CD4-positive, alpha-beta T cell (primary cell): ENCODE measurements at regions not wholly inside any gene's neighbourhood (a gene's known extent, or its start where the extent isn't known, plus 50 kb on each side); places are given as distances from the start of the nearest gene placed in this dataset.

Experiments
- ATAC-seq: fragments of 200-7000 bp; cut with Tn5 transposase; one replicate; pipeline ENCODE4 v1.10.0; 2022; ENCODE audit warnings: mild to moderate bottlenecking; ENCODE audit not compliant: poor library complexity
- CTCF ChIA-PET: fragments of 350-600 bp; sonication (Branson Sonifier 250); formaldehyde crosslinking; loops from one replicate; lab custom pipeline; 2021; ENCODE audit warnings: antibody characterized with exemption, inconsistent platforms; lab: Charles Lee
- POLR2A ChIA-PET: fragments of 350-600 bp; sonication (Branson Sonifier 250); formaldehyde crosslinking; loops from one replicate; lab custom pipeline; 2021; ENCODE audit warnings: antibody characterized with exemption, inconsistent platforms; lab: Charles Lee
- DNase-seq, 14 experiments: peaks; one replicate each; pipeline ENCODE4 v3.0.0-alpha.2; 2013 to 2020; ENCODE audit warnings: mixed read lengths in 2 of 14
- H3K27ac ChIP-seq, 2 donors: one replicate each; pipeline versions ENCODE4 v1.5.1 to v1.7.0; 2013; ENCODE audit warnings: low read length in 2 of 2, low read depth in 1 of 2, mild to moderate bottlenecking in 1 of 2
- H3K27me3 ChIP-seq, 2 experiments: 1 replicate in 1 of 2; 2 replicates in 1 of 2; pipeline versions ENCODE4 v1.6.1 to v1.7.0; 2013; ENCODE audit warnings: low read length in 2 of 2, control low read depth in 1 of 2, mild to moderate bottlenecking in 1 of 2, moderate library complexity in 1 of 2; ENCODE audit not compliant: insufficient read depth in 2 of 2, control insufficient read depth in 1 of 2
- H3K36me3 ChIP-seq: one replicate; pipeline ENCODE4 v1.6.1; 2013; ENCODE audit warnings: low read length, control low read depth; ENCODE audit not compliant: insufficient read depth
- H3K4me1 ChIP-seq: one replicate; pipeline ENCODE4 v1.6.1; 2013; ENCODE audit warnings: low read length, control low read depth; ENCODE audit not compliant: insufficient read depth
- H3K4me3 ChIP-seq: one replicate; pipeline ENCODE4 v1.5.1; 2013; ENCODE audit warnings: mild to moderate bottlenecking, low read length, moderate library complexity
- H3K9me3 ChIP-seq, 2 experiments: 1 replicate in 1 of 2; 2 replicates in 1 of 2; pipeline versions ENCODE4 v1.6.1 to v1.7.0; 2013; ENCODE audit warnings: low read length in 2 of 2, mild to moderate bottlenecking in 2 of 2, control low read depth in 1 of 2, moderate library complexity in 1 of 2; ENCODE audit not compliant: control insufficient read depth in 1 of 2, insufficient read depth in 1 of 2
- H3K27ac Mint-ChIP-seq: one replicate; pipeline ENCODE4 v1.8.0; 2020; ENCODE audit warnings: mixed read lengths
- H3K27me3 Mint-ChIP-seq: one replicate; pipeline ENCODE4 v1.8.0; 2021; ENCODE audit warnings: mixed read lengths
- H3K36me3 Mint-ChIP-seq: one replicate; pipeline ENCODE4 v1.8.0; 2021; ENCODE audit warnings: low read depth, mixed read lengths
- H3K4me1 Mint-ChIP-seq: one replicate; pipeline ENCODE4 v1.8.0; 2021; ENCODE audit warnings: low read depth, mixed read lengths
- H3K4me3 Mint-ChIP-seq: one replicate; pipeline ENCODE4 v1.8.0; 2020; ENCODE audit warnings: mild to moderate bottlenecking, mixed read lengths
- H3K9me3 Mint-ChIP-seq: one replicate; pipeline ENCODE4 v1.8.0; 2020; ENCODE audit warnings: mixed read lengths
- intact Hi-C, 2 experiments: fragments of 100-400 bp; cut with DNase I in 1 of 2; cut with micrococcal nuclease in 1 of 2; formaldehyde crosslinking; loops; one replicate each; pipeline versions ENCODE4 v1.15.1 to v1.9.0; 2023 to 2025; cut with DNase I, micrococcal nuclease
- TF ChIP-seq, protein P1 (sequence below): fragments of 200-600 bp; IDR thresholded peaks from one replicate; pipeline ENCODE4 v1.8.0; 2022; ENCODE audit warnings: antibody characterized with exemption, mild to moderate bottlenecking

DNA sequence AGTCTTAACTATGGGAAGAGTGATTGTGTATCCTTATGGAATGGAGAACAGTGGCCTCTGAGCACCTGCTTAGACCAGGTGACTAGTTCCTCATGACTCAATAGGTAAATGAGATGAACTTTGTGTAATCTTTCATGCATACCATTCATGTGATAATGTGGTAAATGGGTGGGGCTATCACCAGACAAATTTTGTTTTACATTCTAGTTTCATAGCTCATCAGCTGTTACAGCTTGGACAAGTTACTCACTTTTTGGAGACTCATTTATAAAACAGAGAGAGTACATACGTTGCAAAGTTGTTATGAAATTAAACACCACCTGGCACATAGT lies 103.7 kb upstream of the TGFBR2 start:
- Mint-ChIP-seq H3K4me1 (peaks cover 22% of the 10 kb centered on the region), H3K36me3 (no peaks in the 10 kb centered on the region), H3K4me3 (no peak overlapping the region), H3K27me3 (no peaks in the 10 kb centered on the region), H3K9me3 (peaks cover 4% of the 10 kb centered on the region), H3K27ac (no peak overlapping the region)
- Histone ChIP-seq H3K9me3 (no peaks in the 10 kb centered on the region), H3K27me3 (no peaks in the 10 kb centered on the region), H3K36me3 (no peaks in the 10 kb centered on the region), H3K27ac (no peak overlapping the region), H3K4me1 (no peaks in the 10 kb centered on the region), H3K4me3 (no peak overlapping the region)
- DNase-seq (no peak), ATAC-seq (no peak)
- ChIA-PET CTCF (no interaction called here), POLR2A (interaction anchor here (2.2 kb wide), 1 partner anchor 28 kb away, joined by 6 read pairs; no protein-coding TSS in a partner anchor)
- TF ChIP-seq, protein P1, sequence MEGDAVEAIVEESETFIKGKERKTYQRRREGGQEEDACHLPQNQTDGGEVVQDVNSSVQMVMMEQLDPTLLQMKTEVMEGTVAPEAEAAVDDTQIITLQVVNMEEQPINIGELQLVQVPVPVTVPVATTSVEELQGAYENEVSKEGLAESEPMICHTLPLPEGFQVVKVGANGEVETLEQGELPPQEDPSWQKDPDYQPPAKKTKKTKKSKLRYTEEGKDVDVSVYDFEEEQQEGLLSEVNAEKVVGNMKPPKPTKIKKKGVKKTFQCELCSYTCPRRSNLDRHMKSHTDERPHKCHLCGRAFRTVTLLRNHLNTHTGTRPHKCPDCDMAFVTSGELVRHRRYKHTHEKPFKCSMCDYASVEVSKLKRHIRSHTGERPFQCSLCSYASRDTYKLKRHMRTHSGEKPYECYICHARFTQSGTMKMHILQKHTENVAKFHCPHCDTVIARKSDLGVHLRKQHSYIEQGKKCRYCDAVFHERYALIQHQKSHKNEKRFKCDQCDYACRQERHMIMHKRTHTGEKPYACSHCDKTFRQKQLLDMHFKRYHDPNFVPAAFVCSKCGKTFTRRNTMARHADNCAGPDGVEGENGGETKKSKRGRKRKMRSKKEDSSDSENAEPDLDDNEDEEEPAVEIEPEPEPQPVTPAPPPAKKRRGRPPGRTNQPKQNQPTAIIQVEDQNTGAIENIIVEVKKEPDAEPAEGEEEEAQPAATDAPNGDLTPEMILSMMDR = no peak
- intact Hi-C loops = no loop called here

DNA sequence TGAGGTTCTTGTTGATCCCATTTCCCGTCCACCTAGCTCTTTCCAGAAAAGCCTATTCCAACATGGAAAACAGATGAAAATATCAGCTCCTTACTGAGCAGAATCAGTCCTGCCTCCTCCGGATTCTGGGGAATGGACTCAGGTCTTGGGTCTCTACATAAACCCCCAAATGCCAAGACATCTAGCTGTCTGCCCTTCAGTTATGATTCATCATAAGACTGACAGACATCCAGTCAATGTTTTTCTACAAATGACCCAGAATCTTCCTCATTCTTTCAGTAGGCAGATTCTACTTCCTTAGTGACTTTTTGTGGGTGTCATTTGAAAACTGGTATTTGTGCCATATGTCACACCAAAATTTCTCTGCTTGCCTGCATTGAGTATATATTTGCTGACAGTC lies 103.0 kb upstream of the TGFBR2 start:
- peaks cover 18% of the 10 kb centered on the region for H3K4me1 Mint-ChIP-seq
- DNase-seq = no peak
- intact Hi-C loops = no loop called here
- TF ChIP-seq, protein P1 = no peak
- H3K9me3 Mint-ChIP-seq = peaks cover 4% of the 10 kb centered on the region
- no peaks in the 10 kb centered on the region for H3K36me3 Mint-ChIP-seq
- no peak overlapping the region for H3K27ac ChIP-seq
- ChIA-PET CTCF (interaction anchor here (1.2 kb wide), 1 partner anchor 10 kb away, joined by 3 read pairs; no protein-coding TSS in a partner anchor), POLR2A (interaction anchor here (2.2 kb wide), 1 partner anchor 29 kb away, joined by 6 read pairs; no protein-coding TSS in a partner anchor)
- no peaks in the 10 kb centered on the region for H3K4me1 ChIP-seq
- no peak for ATAC-seq
- H3K4me3 ChIP-seq = no peak overlapping the region
- H3K9me3 ChIP-seq = no peaks in the 10 kb centered on the region
- no peak overlapping the region for H3K4me3 Mint-ChIP-seq
- H3K36me3 ChIP-seq = no peaks in the 10 kb centered on the region
- no peak overlapping the region for H3K27ac Mint-ChIP-seq
- H3K27me3 Mint-ChIP-seq = no peaks in the 10 kb centered on the region
- no peaks in the 10 kb centered on the region for H3K27me3 ChIP-seq

DNA sequence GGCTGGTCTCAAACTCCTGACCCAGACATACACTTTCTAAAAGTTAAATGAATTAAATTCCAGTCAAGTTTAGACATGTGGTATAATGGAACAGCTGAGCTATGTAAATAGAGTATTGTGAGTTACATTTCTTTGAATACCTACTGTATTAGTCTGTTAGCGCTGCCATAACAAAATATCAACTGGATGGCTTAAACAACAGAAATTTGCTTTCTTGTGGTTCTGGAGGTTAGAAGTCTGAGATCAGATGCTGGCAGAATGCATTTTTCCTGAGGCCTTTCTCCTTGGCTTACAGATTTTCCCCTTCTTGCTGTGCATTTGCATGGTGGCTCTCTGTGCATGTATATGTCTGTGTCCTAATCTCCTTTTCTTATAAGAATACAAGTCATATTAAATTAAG lies 101.5 kb upstream of the TGFBR2 start:
- Histone ChIP-seq H3K27ac (no peak overlapping the region), H3K4me3 (no peak overlapping the region), H3K27me3 (no peaks in the 10 kb centered on the region), H3K4me1 (no peaks in the 10 kb centered on the region), H3K9me3 (no peaks in the 10 kb centered on the region), H3K36me3 (no peaks in the 10 kb centered on the region)
- Mint-ChIP-seq H3K9me3 (peaks cover 4% of the 10 kb centered on the region), H3K4me1 (peaks cover 18% of the 10 kb centered on the region), H3K36me3 (no peaks in the 10 kb centered on the region), H3K27ac (no peak overlapping the region), H3K27me3 (no peaks in the 10 kb centered on the region), H3K4me3 (no peak overlapping the region)
- intact Hi-C loops = no loop called here
- ChIA-PET CTCF (interaction anchor here (1.2 to 1.5 kb wide), 2 partner anchors 11 to 115 kb away, joined by 3 read pairs; no protein-coding TSS in a partner anchor), POLR2A (no interaction called here)
- TF ChIP-seq, protein P1 = no peak
- ATAC-seq = no peak
- no peak for DNase-seq
